Keratinocyte (primary cell): ENCODE measurements at regions not wholly inside any gene's neighbourhood (a gene's known extent, or its start where the extent isn't known, plus 50 kb on each side); places are given as distances from the start of the nearest gene placed in this dataset.

Experiments used
- DNase-seq: peaks from one replicate; pipeline ENCODE4 v3.0.0-alpha.2; 2011; ENCODE audit warnings: low read depth, missing footprints, low spot score
- FAIRE-seq: peaks from 2 replicates; lab custom pipeline; 2011; peaks lifted over from hg19 to GRCh38; lab: Jason Lieb, UNC
- H2AFZ ChIP-seq: 2 replicates; pipeline ENCODE4 v1.6.0; 2012; ENCODE audit warnings: low read length, control low read depth, inconsistent platforms; ENCODE audit not compliant: control insufficient read depth
- H3K27ac ChIP-seq: 2 replicates; pipeline ENCODE4 v1.5.1; 2011; ENCODE audit warnings: low read length; ENCODE audit not compliant: control insufficient read depth, insufficient read depth
- H3K27me3 ChIP-seq: 3 replicates; pipeline ENCODE4 v1.6.0; 2011; ENCODE audit warnings: low read length; ENCODE audit not compliant: control insufficient read depth, insufficient read depth; ENCODE audit errors: extremely low read depth
- H3K36me3 ChIP-seq, 2 experiments: 2 replicates in 1 of 2; 3 replicates in 1 of 2; pipeline ENCODE4 v1.5.1; 2011; ENCODE audit warnings: low read length in 2 of 2, mild to moderate bottlenecking in 1 of 2; ENCODE audit not compliant: control insufficient read depth in 2 of 2, insufficient read depth in 2 of 2; ENCODE audit errors: extremely low read depth in 1 of 2
- H3K4me1 ChIP-seq: 3 replicates; pipeline ENCODE4 v1.5.1; 2011; ENCODE audit warnings: low read length; ENCODE audit not compliant: control insufficient read depth, insufficient read depth; ENCODE audit errors: extremely low read depth
- H3K4me2 ChIP-seq: 3 replicates; pipeline ENCODE4 v1.6.0; 2011; ENCODE audit warnings: low read depth, low read length; ENCODE audit not compliant: control insufficient read depth, insufficient read depth; ENCODE audit errors: extremely low read depth
- H3K4me3 ChIP-seq, 3 experiments: fragments of 200-600 bp in 1 of 3; sonication (generic) in 1 of 3; 2 replicates in 2 of 3; 3 replicates in 1 of 3; pipeline ENCODE4 v1.5.1; 2011 to 2016; ENCODE audit warnings: low read length in 3 of 3, mild to moderate bottlenecking in 3 of 3, control low read depth in 2 of 3, inconsistent platforms in 1 of 3, low read depth in 1 of 3, mixed read lengths in 1 of 3, mixed run types in 1 of 3, moderate library complexity in 1 of 3; ENCODE audit not compliant: control insufficient read depth in 2 of 3, insufficient read depth in 2 of 3; ENCODE audit errors: extremely low read depth in 1 of 3
- H3K79me2 ChIP-seq: 2 replicates; pipeline ENCODE4 v1.6.0; 2012; ENCODE audit warnings: low read length; ENCODE audit not compliant: control insufficient read depth, insufficient read depth
- H3K9ac ChIP-seq: 3 replicates; pipeline ENCODE4 v1.6.0; 2011; ENCODE audit warnings: low read length; ENCODE audit not compliant: control insufficient read depth, insufficient read depth; ENCODE audit errors: extremely low read depth
- H3K9me1 ChIP-seq: 3 replicates; pipeline ENCODE4 v1.6.0; 2011; ENCODE audit warnings: low read length; ENCODE audit not compliant: control insufficient read depth, insufficient read depth; ENCODE audit errors: extremely low read depth
- H3K9me3 ChIP-seq: 2 replicates; pipeline ENCODE4 v1.5.1; 2012; ENCODE audit warnings: low read depth, low read length; ENCODE audit not compliant: control insufficient read depth
- H4K20me1 ChIP-seq: 3 replicates; pipeline ENCODE4 v1.6.0; 2011; ENCODE audit warnings: low read length; ENCODE audit not compliant: control insufficient read depth, insufficient read depth; ENCODE audit errors: extremely low read depth
- EZH2 ChIP-seq: IDR thresholded peaks from one replicate; pipeline ENCODE4 v1.6.1; 2012; ENCODE audit warnings: inconsistent platforms, mild to moderate bottlenecking, low read length, moderate library complexity
- dilution Hi-C: fragments of 300-500 bp; cut with MboI; formaldehyde crosslinking; loops from one replicate; pipeline ENCODE4 v1.7.0; 2020; ENCODE audit warnings: low sequenced_read_pairs; ENCODE audit not compliant: extremely low pct_ligation_motif_present
- TF ChIP-seq, protein P1 (sequence below), 3 experiments: IDR thresholded peaks in 1 of 3; conservative IDR thresholded peaks in 1 of 3; optimal IDR thresholded peaks in 1 of 3; 2 replicates in 2 of 3; 3 replicates in 1 of 3; pipeline versions ENCODE3 to v1.5.1; 2011; ENCODE audit warnings: low read length in 3 of 3, mild to moderate bottlenecking in 3 of 3, moderate library complexity in 2 of 3, control low read depth in 1 of 3, inconsistent platforms in 1 of 3; ENCODE audit not compliant: insufficient read depth in 2 of 3; ENCODE audit errors: extremely low read depth in 1 of 3

DNA sequence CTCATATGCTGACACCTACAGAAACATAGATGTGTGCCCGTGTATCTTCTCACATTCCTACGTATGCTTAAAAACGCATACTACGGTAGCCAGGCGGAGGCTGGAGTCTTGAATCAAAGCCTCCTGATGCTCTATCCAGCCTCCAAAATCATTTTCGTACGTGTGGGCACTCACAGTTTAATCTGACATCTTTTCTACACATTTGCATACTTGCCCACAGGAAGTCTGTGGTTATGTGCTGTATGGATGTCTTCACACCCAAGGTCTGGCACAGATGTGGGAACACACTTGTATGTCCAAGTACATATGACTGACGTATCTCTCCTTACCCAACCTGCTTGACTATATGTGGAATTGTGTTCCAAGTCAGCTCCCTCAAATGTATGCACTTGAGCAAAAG, 561.8 kb upstream of the CADM1 start:
- Histone ChIP-seq H3K4me3 (no peak overlapping the region), H3K79me2 (no peaks in the 10 kb centered on the region), H3K9me3 (no peaks in the 10 kb centered on the region), H4K20me1 (no peaks in the 10 kb centered on the region), H3K36me3 (no peaks in the 10 kb centered on the region), H2AFZ (no peak overlapping the region), H3K4me1 (peaks cover under 1% of the 10 kb centered on the region), H3K27me3 (peaks cover 8% of the 10 kb centered on the region), H3K4me2 (no peak overlapping the region), H3K9me1 (no peaks in the 10 kb centered on the region), H3K9ac (no peak overlapping the region), H3K27ac (no peak overlapping the region)
- dilution Hi-C loops, result no loop called here
- TF ChIP-seq EZH2, result no peak
- TF ChIP-seq, protein P1, sequence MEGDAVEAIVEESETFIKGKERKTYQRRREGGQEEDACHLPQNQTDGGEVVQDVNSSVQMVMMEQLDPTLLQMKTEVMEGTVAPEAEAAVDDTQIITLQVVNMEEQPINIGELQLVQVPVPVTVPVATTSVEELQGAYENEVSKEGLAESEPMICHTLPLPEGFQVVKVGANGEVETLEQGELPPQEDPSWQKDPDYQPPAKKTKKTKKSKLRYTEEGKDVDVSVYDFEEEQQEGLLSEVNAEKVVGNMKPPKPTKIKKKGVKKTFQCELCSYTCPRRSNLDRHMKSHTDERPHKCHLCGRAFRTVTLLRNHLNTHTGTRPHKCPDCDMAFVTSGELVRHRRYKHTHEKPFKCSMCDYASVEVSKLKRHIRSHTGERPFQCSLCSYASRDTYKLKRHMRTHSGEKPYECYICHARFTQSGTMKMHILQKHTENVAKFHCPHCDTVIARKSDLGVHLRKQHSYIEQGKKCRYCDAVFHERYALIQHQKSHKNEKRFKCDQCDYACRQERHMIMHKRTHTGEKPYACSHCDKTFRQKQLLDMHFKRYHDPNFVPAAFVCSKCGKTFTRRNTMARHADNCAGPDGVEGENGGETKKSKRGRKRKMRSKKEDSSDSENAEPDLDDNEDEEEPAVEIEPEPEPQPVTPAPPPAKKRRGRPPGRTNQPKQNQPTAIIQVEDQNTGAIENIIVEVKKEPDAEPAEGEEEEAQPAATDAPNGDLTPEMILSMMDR (optimal IDR thresholded peaks at IDR 0.05 in 1 of 3, IDR thresholded peaks at IDR 0.05 in 1 of 3, conservative IDR thresholded peaks at IDR 0.05 in 1 of 3; ENCODE audit: extremely low read depth in 1 of 3, insufficient read depth in 2 of 3, low read length in 3 of 3), result no peak
- DNase-seq (no peak), FAIRE-seq (no peak)

DNA sequence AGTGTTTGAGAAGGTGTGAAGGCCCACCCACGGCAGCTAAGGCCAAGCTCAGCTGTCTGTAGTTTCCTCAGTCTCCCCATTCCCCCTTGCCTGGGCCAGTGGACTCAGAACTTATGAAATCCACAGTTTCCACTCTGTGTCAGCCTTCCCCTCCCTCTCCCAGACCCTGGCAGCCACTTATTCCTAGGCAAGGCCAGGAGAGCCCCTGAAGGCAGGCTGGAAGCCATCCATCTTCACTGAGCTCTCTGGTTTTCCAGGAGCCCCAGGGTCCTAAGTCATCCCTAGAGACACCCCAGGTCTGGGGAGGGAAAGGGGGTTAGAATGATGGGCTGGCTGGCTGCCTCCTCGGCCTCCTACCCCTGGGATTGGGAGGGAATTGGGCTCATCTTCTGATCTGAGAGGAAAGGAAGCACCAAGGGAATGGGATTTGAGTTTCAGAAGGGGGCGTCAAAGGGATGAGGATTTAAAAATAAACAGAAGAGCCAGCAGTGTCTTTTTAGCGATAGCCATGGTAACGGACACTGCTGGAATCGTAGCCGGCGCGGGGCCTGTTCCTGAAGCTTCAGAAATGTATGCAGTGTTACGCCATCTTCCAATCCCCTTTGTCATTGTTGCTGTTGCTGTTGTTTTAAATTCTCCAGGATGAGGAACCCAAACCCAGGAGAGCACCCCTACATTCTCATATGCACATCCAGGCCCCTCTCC, 561.1 kb upstream of the CADM1 start:
- no peaks in the 10 kb centered on the region for H3K36me3 ChIP-seq
- no peak overlapping the region for H3K27ac ChIP-seq
- no peaks in the 10 kb centered on the region for H3K9me1 ChIP-seq
- FAIRE-seq (no peak), DNase-seq (no peak)
- no peaks in the 10 kb centered on the region for H3K9me3 ChIP-seq
- peaks cover 8% of the 10 kb centered on the region for H3K27me3 ChIP-seq
- H2AFZ ChIP-seq, result no peak overlapping the region
- H3K79me2 ChIP-seq, result no peaks in the 10 kb centered on the region
- no peak overlapping the region for H3K4me2 ChIP-seq
- no peak overlapping the region for H3K4me3 ChIP-seq
- no peak for TF ChIP-seq EZH2
- TF ChIP-seq, protein P1 (optimal IDR thresholded peaks at IDR 0.05 in 1 of 3, IDR thresholded peaks at IDR 0.05 in 1 of 3, conservative IDR thresholded peaks at IDR 0.05 in 1 of 3; ENCODE audit: extremely low read depth in 1 of 3, insufficient read depth in 2 of 3, low read length in 3 of 3), result no peak
- no peak overlapping the region for H3K9ac ChIP-seq
- dilution Hi-C loops, result no loop called here
- no peaks in the 10 kb centered on the region for H3K4me1 ChIP-seq
- no peaks in the 10 kb centered on the region for H4K20me1 ChIP-seq
